HG02642 (cell line): ENCODE measurements at regions not wholly inside any gene's neighbourhood (a gene's known extent, or its start where the extent isn't known, plus 50 kb on each side); places are given as distances from the start of the nearest gene placed in this dataset.
"Not testable (repeated sequence)": the region's sequence is repeated elsewhere in the genome, so short reads cannot be mapped to it uniquely, and the experiment has no call there.

Source experiments
- ATAC-seq: cut with Tn5 transposase; IDR thresholded peaks from one replicate; pipeline ENCODE4 v1.9.1; 2021; ENCODE audit warnings: mild to moderate bottlenecking; ENCODE audit not compliant: unreplicated experiment, poor library complexity

GRCh38 chr6:62819640-62820039 is 391.6 kb upstream of the FKBP1C start:
- ATAC-seq, result no peak

- ATAC-seq, result no peak
These were observed 402.5 kb upstream of the FKBP1C start for GRCh38 chr6:62808565-62809293.

- ATAC-seq, result no peak
These were observed 405.8 kb upstream of the FKBP1C start for GRCh38 chr6:62805431-62805830.

GRCh38 chr6:62803094-62803493 is 408.2 kb upstream of the FKBP1C start:
- no peak for ATAC-seq

GRCh38 chr6:62797190-62797589 is 414.1 kb upstream of the FKBP1C start:
- no peak for ATAC-seq

GRCh38 chr6:62775427-62776022 is 435.7 kb upstream of the FKBP1C start:
- ATAC-seq, result no peak

GRCh38 chr6:62766174-62766573 is 445.1 kb upstream of the FKBP1C start:
- ATAC-seq, result not testable (repeated sequence)

- no peak for ATAC-seq
These were observed 446.4 kb upstream of the FKBP1C start for GRCh38 chr6:62764841-62765240.

GRCh38 chr6:62763125-62763912 is 447.9 kb upstream of the FKBP1C start:
- ATAC-seq, result no peak

- ATAC-seq, result no peak
These were observed 460.9 kb upstream of the KHDRBS2 start for GRCh38 chr6:62746968-62747367.

GRCh38 chr6:62746161-62746560 is 460.1 kb upstream of the KHDRBS2 start:
- ATAC-seq, result no peak

GRCh38 chr6:62740596-62740995 is 454.6 kb upstream of the KHDRBS2 start:
- ATAC-seq, result no peak

GRCh38 chr6:62740171-62740570 is 454.1 kb upstream of the KHDRBS2 start:
- ATAC-seq, result no peak

- no peak for ATAC-seq
These were observed 451.8 kb upstream of the KHDRBS2 start for GRCh38 chr6:62737792-62738191.

- ATAC-seq, result no peak
These were observed 435.4 kb upstream of the KHDRBS2 start for GRCh38 chr6:62721408-62721807.

GRCh38 chr6:62716719-62717118 is 430.7 kb upstream of the KHDRBS2 start:
- ATAC-seq, result no peak

GRCh38 chr6:62714112-62714511 is 428.1 kb upstream of the KHDRBS2 start:
- no peak for ATAC-seq

GRCh38 chr6:62711750-62712149 is 425.7 kb upstream of the KHDRBS2 start:
- no peak for ATAC-seq

- ATAC-seq, result no peak
These were observed 421.9 kb upstream of the KHDRBS2 start for GRCh38 chr6:62707914-62708313.

- ATAC-seq, result no peak
These were observed 421.1 kb upstream of the KHDRBS2 start for GRCh38 chr6:62707156-62707555.

- no peak for ATAC-seq
These were observed 397.0 kb upstream of the KHDRBS2 start for GRCh38 chr6:62683063-62683462.
